Gastroesophageal sphincter (tissue), 3 donors: ENCODE measurements at regions not wholly inside any gene's neighbourhood (a gene's known extent, or its start where the extent isn't known, plus 50 kb on each side); places are given as distances from the start of the nearest gene placed in this dataset.

Experiments
- CTCF ChIP-seq, 4 experiments: fragments of 200-600 bp in 2 of 4; fragments of 450-650 bp in 2 of 4; sonication (generic) in 1 of 4; IDR thresholded peaks; one replicate each; pipeline ENCODE4 v1.5.1; 2017 to 2019; ENCODE audit warnings: antibody characterized with exemption in 4 of 4, mild to moderate bottlenecking in 2 of 4, moderate library complexity in 2 of 4
- EP300 ChIP-seq: sonication (generic); formaldehyde crosslinking; IDR thresholded peaks from one replicate; pipeline ENCODE4 v1.6.1; 2017; ENCODE audit warnings: antibody characterized with exemption, mild to moderate bottlenecking
- POLR2A ChIP-seq, 2 donors: fragments of 450-650 bp; IDR thresholded peaks; one replicate each; pipeline ENCODE4 v1.6.1; 2017; ENCODE audit warnings: antibody characterized with exemption in 2 of 2, mild to moderate bottlenecking in 2 of 2, moderate library complexity in 1 of 2
- POLR2AphosphoS5 ChIP-seq: sonication (generic); formaldehyde crosslinking; IDR thresholded peaks from one replicate; pipeline ENCODE4 v1.6.1; 2017; ENCODE audit warnings: antibody characterized with exemption

GRCh38 chr22:48745842-48746788 is 1081.6 kb downstream of the BRD1 start:
- TF ChIP-seq CTCF (IDR thresholded peaks at IDR 0.05) (no peak), EP300 (no peak), POLR2AphosphoS5 (no peak), POLR2A (IDR thresholded peaks at IDR 0.05) (no peak)
